Neuronal stem cell (in vitro differentiated cells): ENCODE measurements at regions not wholly inside any gene's neighbourhood (a gene's known extent, or its start where the extent isn't known, plus 50 kb on each side); places are given as distances from the start of the nearest gene placed in this dataset.

Experiments
- DNase-seq: peaks from one replicate; pipeline ENCODE4 v3.0.0-alpha.2; 2013; ENCODE audit warnings: low spot score
- H2AFZ ChIP-seq: one replicate; pipeline ENCODE4 v1.6.1; 2013; ENCODE audit warnings: mild to moderate bottlenecking, low read length, inconsistent platforms
- H2AK5ac ChIP-seq: 2 replicates; pipeline ENCODE4 v1.6.1; 2013; ENCODE audit warnings: low read depth, mild to moderate bottlenecking, inconsistent platforms, low read length, moderate library complexity, mixed read lengths
- H2BK120ac ChIP-seq: 2 replicates; pipeline ENCODE4 v1.6.1; 2013; ENCODE audit warnings: low read depth, mild to moderate bottlenecking, inconsistent platforms, low read length, moderate library complexity, mixed read lengths
- H2BK12ac ChIP-seq: one replicate; pipeline ENCODE4 v1.6.1; 2013; ENCODE audit warnings: low read length, inconsistent platforms
- H2BK15ac ChIP-seq: 2 replicates; pipeline ENCODE4 v1.6.1; 2013; ENCODE audit warnings: mild to moderate bottlenecking, low read length, inconsistent platforms, mixed read lengths
- H2BK5ac ChIP-seq: one replicate; pipeline ENCODE4 v1.6.1; 2013; ENCODE audit warnings: inconsistent platforms, mild to moderate bottlenecking, low read length, moderate library complexity
- H3K14ac ChIP-seq: one replicate; pipeline ENCODE4 v1.6.1; 2013; ENCODE audit warnings: low read length, inconsistent platforms
- H3K18ac ChIP-seq: 2 replicates; pipeline ENCODE4 v1.6.1; 2013; ENCODE audit warnings: low read length, inconsistent platforms
- H3K23ac ChIP-seq: 2 replicates; pipeline ENCODE4 v1.6.1; 2013; ENCODE audit warnings: low read depth, mild to moderate bottlenecking, mixed read lengths, low read length, inconsistent platforms; ENCODE audit not compliant: poor library complexity
- H3K27ac ChIP-seq: replicated peaks from 3 replicates; pipeline ENCODE4 v1.5.1; 2013; ENCODE audit warnings: low read length, inconsistent platforms
- H3K27me3 ChIP-seq, 3 experiments: 2 replicates each; pipeline ENCODE4 v1.6.1; 2013; ENCODE audit warnings: low read length in 3 of 3, mild to moderate bottlenecking in 2 of 3, inconsistent platforms in 1 of 3, low read depth in 1 of 3, mixed read lengths in 1 of 3, moderate library complexity in 1 of 3; ENCODE audit not compliant: control insufficient read depth in 3 of 3, insufficient read depth in 3 of 3
- H3K36me3 ChIP-seq, 2 donors: replicated peaks in 1 of 2; 2 replicates each; pipeline ENCODE4 v1.6.1; 2013; ENCODE audit warnings: low read length in 2 of 2; ENCODE audit not compliant: control insufficient read depth in 2 of 2, insufficient read depth in 2 of 2
- H3K4ac ChIP-seq: 2 replicates; pipeline ENCODE4 v1.6.1; 2013; ENCODE audit warnings: inconsistent platforms, mild to moderate bottlenecking, low read length, moderate library complexity
- H3K4me1 ChIP-seq, 2 donors: 1 replicate in 1 of 2; 2 replicates in 1 of 2; pipeline ENCODE4 v1.6.1; 2013; ENCODE audit warnings: low read length in 2 of 2, low read depth in 1 of 2; ENCODE audit not compliant: control insufficient read depth in 2 of 2, insufficient read depth in 1 of 2
- H3K4me2 ChIP-seq: one replicate; pipeline ENCODE4 v1.6.1; 2013; ENCODE audit warnings: mild to moderate bottlenecking, low read length, inconsistent platforms; ENCODE audit not compliant: insufficient read depth, poor library complexity, severe bottlenecking
- H3K4me3 ChIP-seq, 2 donors: 2 replicates each; pipeline ENCODE4 v1.5.1; 2013; ENCODE audit warnings: low read length in 2 of 2, mild to moderate bottlenecking in 2 of 2, inconsistent platforms in 1 of 2, moderate library complexity in 1 of 2
- H3K79me1 ChIP-seq: one replicate; pipeline ENCODE4 v1.6.1; 2013; ENCODE audit warnings: low read depth, mild to moderate bottlenecking, inconsistent platforms, low read length, moderate library complexity
- H3K9ac ChIP-seq: one replicate; pipeline ENCODE4 v1.6.1; 2013; ENCODE audit warnings: mild to moderate bottlenecking, low read depth, low read length, inconsistent platforms; ENCODE audit not compliant: poor library complexity
- H3K9me3 ChIP-seq, 2 donors: replicated peaks in 1 of 2; 2 replicates each; pipeline versions ENCODE3 to v1.6.1; 2013; ENCODE audit warnings: low read length in 2 of 2, mild to moderate bottlenecking in 2 of 2, inconsistent platforms in 1 of 2, low read depth in 1 of 2, mixed read lengths in 1 of 2, moderate library complexity in 1 of 2; ENCODE audit not compliant: control insufficient read depth in 2 of 2, insufficient read depth in 1 of 2
- H4K8ac ChIP-seq: one replicate; pipeline ENCODE4 v1.6.1; 2013; ENCODE audit warnings: low read depth, mild to moderate bottlenecking, inconsistent platforms, low read length, moderate library complexity
- H4K91ac ChIP-seq: one replicate; pipeline ENCODE4 v1.6.1; 2013; ENCODE audit warnings: low read length, low read depth, mild to moderate bottlenecking, inconsistent platforms; ENCODE audit not compliant: poor library complexity
- WGBS, 2 donors: extraction: QIAGEN DNeasy Blood & Tissue Kit; methylation state at CpG; one replicate each; pipeline ENCODE4 v1.1.7; 2013; ENCODE audit warnings: missing lambda C conversion rate in 2 of 2, mixed read lengths in 1 of 2; ENCODE audit not compliant: insufficient read length in 2 of 2, insufficient replicate concordance in 1 of 2; ENCODE audit errors: extremely low coverage in 2 of 2; 5-methylcytosine and 5-hydroxymethylcytosine counted together

GRCh38 chr11:107252429-107253161, 205.0 kb downstream of the CWF19L2 start:
- Histone ChIP-seq H2BK15ac (no peak overlapping the region), H2BK5ac (no peak overlapping the region), H3K36me3 (no peaks in the 10 kb centered on the region), H3K4me1 (no peaks in the 10 kb centered on the region), H3K18ac (no peak overlapping the region), H3K27me3 (no peaks in the 10 kb centered on the region), H3K4me2 (no peak overlapping the region), H3K23ac (no peak overlapping the region), H2BK120ac (no peak overlapping the region), H3K4ac (no peak overlapping the region), H3K27ac (no peak overlapping the region), H3K14ac (peak overlapping the region; percentile 31), H4K8ac (no peak overlapping the region), H3K4me3 (no peak overlapping the region), H2AFZ (no peak overlapping the region), H2BK12ac (no peak overlapping the region), H3K9me3 (no peaks in the 10 kb centered on the region), H3K79me1 (no peaks in the 10 kb centered on the region), H2AK5ac (no peak overlapping the region), H4K91ac (no peak overlapping the region), H3K9ac (no peak overlapping the region)
- WGBS, 2 donors, result no CpG with 5 or more reads among the region's 8 CpGs
- no peak for DNase-seq

DNA sequence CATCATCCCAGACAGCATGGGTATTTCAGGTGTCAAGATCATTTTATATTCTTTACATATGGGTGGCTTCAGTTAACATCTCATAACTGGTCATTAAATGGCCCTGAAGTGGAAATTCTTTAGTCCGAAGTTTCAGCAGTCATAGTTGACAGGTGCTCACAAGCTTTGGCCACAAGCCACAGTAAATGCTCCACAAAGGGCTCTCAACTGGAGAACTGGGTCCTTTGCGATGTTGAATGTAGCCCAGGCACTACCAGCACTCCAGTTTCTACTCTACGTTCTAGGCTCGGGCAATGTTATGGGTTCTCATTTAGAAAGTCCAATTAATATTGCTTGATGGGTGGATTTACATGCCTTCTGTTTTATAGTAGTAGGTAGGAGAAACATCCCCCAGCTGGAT, 206.3 kb downstream of the CWF19L2 start:
- WGBS, 2 donors, result no CpG with 5 or more reads among the region's 4 CpGs
- no peak overlapping the region for H3K23ac ChIP-seq
- H2BK15ac ChIP-seq, result no peak overlapping the region
- no peak overlapping the region for H2AFZ ChIP-seq
- H3K27me3 ChIP-seq, result no peaks in the 10 kb centered on the region
- H3K79me1 ChIP-seq, result no peaks in the 10 kb centered on the region
- no peaks in the 10 kb centered on the region for H3K4me1 ChIP-seq
- H3K4me2 ChIP-seq, result no peak overlapping the region
- H4K8ac ChIP-seq, result no peak overlapping the region
- no peak for DNase-seq
- H2BK12ac ChIP-seq, result no peak overlapping the region
- H3K4me3 ChIP-seq, result no peak overlapping the region
- no peak overlapping the region for H3K18ac ChIP-seq
- H3K27ac ChIP-seq, result no peak overlapping the region
- H3K4ac ChIP-seq, result no peak overlapping the region
- no peak overlapping the region for H3K14ac ChIP-seq
- no peak overlapping the region for H3K9ac ChIP-seq
- no peaks in the 10 kb centered on the region for H3K36me3 ChIP-seq
- H2BK5ac ChIP-seq, result no peak overlapping the region
- no peak overlapping the region for H4K91ac ChIP-seq
- no peaks in the 10 kb centered on the region for H3K9me3 ChIP-seq
- no peak overlapping the region for H2AK5ac ChIP-seq
- H2BK120ac ChIP-seq, result no peak overlapping the region

DNA sequence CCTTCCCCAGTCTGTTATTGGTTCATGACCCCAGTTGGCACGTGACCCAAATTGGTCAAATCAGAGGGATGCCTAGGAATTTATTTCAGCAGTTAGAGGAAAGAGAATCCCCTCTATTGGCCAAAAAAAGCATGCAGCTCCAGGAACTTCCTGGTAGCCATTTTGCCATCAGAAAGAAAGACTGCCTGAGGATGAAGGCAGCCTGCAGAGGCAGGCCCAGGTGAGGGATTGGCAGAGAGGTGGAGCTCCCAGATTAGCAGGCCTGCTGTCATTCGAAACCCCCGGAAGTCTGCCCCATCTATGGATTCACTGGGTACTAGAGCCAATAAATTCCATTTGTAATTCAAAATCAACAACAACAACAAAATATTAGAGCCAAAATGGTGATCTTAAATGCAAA, 207.6 kb downstream of the CWF19L2 start:
- H3K27me3 ChIP-seq, result no peaks in the 10 kb centered on the region
- H2BK120ac ChIP-seq, result no peak overlapping the region
- no peak overlapping the region for H2AFZ ChIP-seq
- no peak overlapping the region for H2BK15ac ChIP-seq
- H4K8ac ChIP-seq, result no peak overlapping the region
- no peak overlapping the region for H3K4ac ChIP-seq
- no peaks in the 10 kb centered on the region for H3K4me1 ChIP-seq
- H3K79me1 ChIP-seq, result no peaks in the 10 kb centered on the region
- no peak overlapping the region for H3K14ac ChIP-seq
- no peak overlapping the region for H3K27ac ChIP-seq
- H3K18ac ChIP-seq, result no peak overlapping the region
- no peak overlapping the region for H3K23ac ChIP-seq
- no peak overlapping the region for H4K91ac ChIP-seq
- H3K9me3 ChIP-seq, result no peaks in the 10 kb centered on the region
- no CpG with 5 or more reads among the region's 3 CpGs for WGBS, 2 donors
- no peak overlapping the region for H3K4me3 ChIP-seq
- DNase-seq, result no peak
- H3K36me3 ChIP-seq, result no peaks in the 10 kb centered on the region
- H3K4me2 ChIP-seq, result no peak overlapping the region
- H2BK12ac ChIP-seq, result no peak overlapping the region
- no peak overlapping the region for H2AK5ac ChIP-seq
- H3K9ac ChIP-seq, result no peak overlapping the region
- no peak overlapping the region for H2BK5ac ChIP-seq

GRCh38 chr11:107249054-107249453, 208.6 kb downstream of the CWF19L2 start:
- Histone ChIP-seq H3K9ac (no peak overlapping the region), H3K18ac (no peak overlapping the region), H2AK5ac (no peak overlapping the region), H3K4me1 (no peaks in the 10 kb centered on the region), H3K27ac (no peak overlapping the region), H2BK12ac (no peak overlapping the region), H2BK5ac (no peak overlapping the region), H4K8ac (no peak overlapping the region), H3K4me2 (no peak overlapping the region), H3K23ac (no peak overlapping the region), H3K9me3 (no peaks in the 10 kb centered on the region), H2AFZ (no peak overlapping the region), H2BK120ac (no peak overlapping the region), H3K27me3 (no peaks in the 10 kb centered on the region), H3K4ac (no peak overlapping the region), H4K91ac (no peak overlapping the region), H3K14ac (no peak overlapping the region), H3K79me1 (no peaks in the 10 kb centered on the region), H2BK15ac (no peak overlapping the region), H3K36me3 (no peaks in the 10 kb centered on the region), H3K4me3 (no peak overlapping the region)
- WGBS, 2 donors, result no CpG with 5 or more reads among the region's 5 CpGs
- no peak for DNase-seq
